Panc1 (cell line): ENCODE measurements at regions not wholly inside any gene's neighbourhood (a gene's known extent, or its start where the extent isn't known, plus 50 kb on each side); places are given as distances from the start of the nearest gene placed in this dataset.
"Not testable (repeated sequence)": the region's sequence is repeated elsewhere in the genome, so short reads cannot be mapped to it uniquely, and the experiment has no call there.

Source experiments
- ATAC-seq: fragments of 200-7000 bp; cut with Tn5 transposase; 2 replicates; pipeline ENCODE4 v1.9.1; 2020; ENCODE audit warnings: mild to moderate bottlenecking, moderate library complexity
- BruUV-seq: library from RNA; stranded (reverse); fragments of 400-500 nt; replicated peaks from 2 replicates; lab custom pipeline; 2021; lab: Mats Ljungman, UMichigan
- CTCF ChIA-PET: fragments of 300-600 bp; sonication (Branson Sonifier 250); formaldehyde crosslinking; loops from one replicate; lab custom pipeline; 2022; ENCODE audit warnings: antibody characterized with exemption; lab: Charles Lee
- POLR2A ChIA-PET: fragments of 300-600 bp; sonication (Branson Sonifier 250); formaldehyde crosslinking; loops from one replicate; lab custom pipeline; 2022; ENCODE audit warnings: antibody characterized with exemption; lab: Charles Lee
- DNase-seq: peaks from one replicate; pipeline ENCODE4 v3.0.0-alpha.2; 2010; ENCODE audit warnings: low read depth, low spot score
- H3K27ac ChIP-seq: 2 replicates; pipeline ENCODE4 v1.5.1; 2011; ENCODE audit warnings: mild to moderate bottlenecking, low read length, inconsistent platforms
- H3K27me3 ChIP-seq: fragments of 200-500 bp; sonication (Bioruptor generic); 2 replicates; pipeline ENCODE4 v1.6.0; 2014; ENCODE audit warnings: low read length, inconsistent platforms; ENCODE audit not compliant: control insufficient read depth, insufficient read depth
- H3K36me3 ChIP-seq: fragments of 200-500 bp; sonication (Bioruptor generic); 2 replicates; pipeline ENCODE4 v1.5.1; 2014; ENCODE audit warnings: inconsistent platforms, mild to moderate bottlenecking, low read length, moderate library complexity; ENCODE audit not compliant: control insufficient read depth, insufficient read depth
- H3K4me1 ChIP-seq: 2 replicates; pipeline ENCODE4 v1.5.1; 2011; ENCODE audit warnings: inconsistent platforms, mild to moderate bottlenecking, low read length, moderate library complexity; ENCODE audit not compliant: control insufficient read depth, insufficient read depth
- H3K4me3 ChIP-seq, 2 experiments: 2 replicates each; pipeline ENCODE4 v1.5.1; 2011 to 2012; ENCODE audit warnings: low read depth in 2 of 2, low read length in 2 of 2, mild to moderate bottlenecking in 2 of 2, inconsistent platforms in 1 of 2, moderate library complexity in 1 of 2
- H3K9me3 ChIP-seq: fragments of 200-500 bp; sonication (Bioruptor generic); 2 replicates; pipeline ENCODE4 v1.5.1; 2014; ENCODE audit warnings: low read depth, mild to moderate bottlenecking, inconsistent platforms, low read length, moderate library complexity; ENCODE audit not compliant: control insufficient read depth, insufficient read depth
- CTCF ChIP-seq: fragments of 450-650 bp; IDR thresholded peaks from 2 replicates; pipeline ENCODE4 v1.5.1; 2017; ENCODE audit warnings: mild to moderate bottlenecking
- POLR2AphosphoS5 ChIP-seq: IDR thresholded peaks from 2 replicates; pipeline ENCODE4 v1.6.1; 2012; ENCODE audit warnings: mild to moderate bottlenecking, low read depth, low read length, moderate library complexity
- REST ChIP-seq, 2 experiments: IDR thresholded peaks; 2 replicates each; pipeline ENCODE4 v1.6.1; 2011 to 2012; ENCODE audit warnings: low read depth in 2 of 2, control low read depth in 1 of 2, low read length in 1 of 2, mild to moderate bottlenecking in 1 of 2, moderate library complexity in 1 of 2; ENCODE audit not compliant: insufficient read depth in 1 of 2
- SIN3A ChIP-seq: IDR thresholded peaks from 2 replicates; pipeline ENCODE4 v1.6.1; 2012; ENCODE audit warnings: low read depth, mild to moderate bottlenecking, low read length, moderate library complexity, borderline replicate concordance; ENCODE audit not compliant: insufficient read depth
- TCF7L2 ChIP-seq: IDR thresholded peaks from 2 replicates; pipeline ENCODE4 v1.6.1; 2011; ENCODE audit warnings: mild to moderate bottlenecking, low read depth, low read length, inconsistent platforms
- in situ Hi-C: cut with HindIII; loops from 2 replicates; pipeline ENCODE4 v1.10.0; 2016; ENCODE audit warnings: low sequenced_read_pairs, low pct_unique_long_range_greater_than_20kb
- intact Hi-C: fragments of 100-400 bp; cut with micrococcal nuclease; formaldehyde crosslinking; loops from one replicate; pipeline ENCODE4 v1.10.0; 2022; ENCODE audit not compliant: unreplicated experiment

DNA sequence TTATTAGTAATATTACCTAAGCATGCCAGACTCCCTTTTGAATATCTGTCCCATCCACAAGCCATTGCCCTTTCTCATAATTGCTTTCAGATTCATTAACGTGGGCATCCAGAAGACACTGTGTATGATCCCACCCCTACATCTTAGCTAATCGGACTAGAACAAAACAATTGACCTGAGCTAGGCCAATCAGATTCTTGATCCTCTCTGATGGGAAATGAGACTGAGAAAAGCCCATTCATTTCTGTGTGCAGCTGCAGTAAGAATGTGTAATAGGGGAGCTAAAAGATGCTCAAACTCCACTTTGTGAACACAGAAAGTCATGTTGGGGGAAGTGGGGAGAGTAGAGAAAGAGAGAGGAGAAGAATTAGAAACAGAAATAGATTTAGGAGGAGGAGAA is 281.7 kb upstream of the G2E3 start:
- no peaks in the 10 kb centered on the region for H3K27me3 ChIP-seq
- in situ Hi-C loops: no loop called here
- no peaks in the 10 kb centered on the region for H3K9me3 ChIP-seq
- TF ChIP-seq CTCF (no peak), SIN3A (no peak), REST (IDR thresholded peaks at IDR 0.05; ENCODE audit: insufficient read depth in 1 of 2, low read depth in 2 of 2, low read length in 1 of 2) (no peak), POLR2AphosphoS5 (no peak), TCF7L2 (no peak)
- DNase-seq (no peak), ATAC-seq (no peak)
- BruUV-seq: no TSS peak
- H3K27ac ChIP-seq: no peak overlapping the region
- intact Hi-C loops: no loop called here
- no peaks in the 10 kb centered on the region for H3K4me1 ChIP-seq
- ChIA-PET CTCF (no interaction called here), POLR2A (no interaction called here)
- no peaks in the 10 kb centered on the region for H3K36me3 ChIP-seq
- H3K4me3 ChIP-seq: no peak overlapping the region

DNA sequence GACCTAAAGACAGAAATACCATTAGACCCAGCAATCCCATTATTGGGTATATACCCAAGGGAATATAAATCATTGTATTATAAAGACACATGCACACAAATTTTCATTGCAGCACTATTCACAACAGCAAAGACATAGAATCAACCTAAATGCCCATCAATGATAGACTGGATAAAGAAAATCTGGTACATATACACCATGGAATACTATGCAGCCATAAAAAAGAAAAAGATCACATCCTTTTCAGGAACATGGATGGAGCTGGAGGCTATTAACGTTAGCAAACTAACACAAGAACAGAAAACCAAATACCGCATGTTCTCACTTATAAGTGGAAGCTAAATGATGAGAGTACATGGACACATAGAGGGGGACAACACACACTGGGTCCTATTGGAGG is 280.1 kb upstream of the G2E3 start:
- H3K27me3 ChIP-seq, POLR2A ChIA-PET, DNase-seq, CTCF ChIA-PET, H3K27ac ChIP-seq, in situ Hi-C loops, H3K4me1 ChIP-seq, H3K36me3 ChIP-seq, H3K9me3 ChIP-seq, ATAC-seq, BruUV-seq, H3K4me3 ChIP-seq, intact Hi-C loops: not testable (repeated sequence)

- intact Hi-C loops: no loop called here
- no peak for TF ChIP-seq SIN3A
- TF ChIP-seq CTCF: peak; percentile 78
- ChIA-PET POLR2A (no interaction called here), CTCF (interaction anchor here (0.6 to 1.3 kb wide), 3 partner anchors 14 to 423 kb away, joined by 4 to 12 read pairs (median 4); no protein-coding TSS in a partner anchor)
- Histone ChIP-seq H3K9me3 (no peaks in the 10 kb centered on the region), H3K27ac (no peak overlapping the region), H3K4me3 (no peak overlapping the region), H3K4me1 (no peaks in the 10 kb centered on the region), H3K36me3 (no peaks in the 10 kb centered on the region), H3K27me3 (no peaks in the 10 kb centered on the region)
- ATAC-seq (0 out of 2 replicates have a peak, but pooled peaks have one; percentile 53), DNase-seq (no peak)
- in situ Hi-C loops: no loop called here
- no TSS peak for BruUV-seq
Measured at GRCh38 chr14:30283822-30284446, 275.0 kb upstream of the G2E3 start.
